GM13976 (cell line): ENCODE measurements at regions not wholly inside any gene's neighbourhood (a gene's known extent, or its start where the extent isn't known, plus 50 kb on each side); places are given as distances from the start of the nearest gene placed in this dataset.

ENCODE experiments used
- DNase-seq: peaks from one replicate; pipeline ENCODE4 v3.0.0; 2012; ENCODE audit warnings: low spot score
- CTCF ChIP-seq: IDR thresholded peaks from 2 replicates; pipeline ENCODE4 v1.5.1; 2012; ENCODE audit warnings: borderline replicate concordance, mild to moderate bottlenecking; ENCODE audit not compliant: insufficient read depth; ENCODE audit errors: extremely low read depth, missing control alignments, control extremely low read depth
- in situ Hi-C: fragments of 300-500 bp; cut with MboI; formaldehyde crosslinking; loops from one replicate; pipeline ENCODE4 v1.12.0; 2022; ENCODE audit warnings: low sequenced_read_pairs, mixed read lengths, inconsistent platforms; ENCODE audit not compliant: unreplicated experiment

DNA sequence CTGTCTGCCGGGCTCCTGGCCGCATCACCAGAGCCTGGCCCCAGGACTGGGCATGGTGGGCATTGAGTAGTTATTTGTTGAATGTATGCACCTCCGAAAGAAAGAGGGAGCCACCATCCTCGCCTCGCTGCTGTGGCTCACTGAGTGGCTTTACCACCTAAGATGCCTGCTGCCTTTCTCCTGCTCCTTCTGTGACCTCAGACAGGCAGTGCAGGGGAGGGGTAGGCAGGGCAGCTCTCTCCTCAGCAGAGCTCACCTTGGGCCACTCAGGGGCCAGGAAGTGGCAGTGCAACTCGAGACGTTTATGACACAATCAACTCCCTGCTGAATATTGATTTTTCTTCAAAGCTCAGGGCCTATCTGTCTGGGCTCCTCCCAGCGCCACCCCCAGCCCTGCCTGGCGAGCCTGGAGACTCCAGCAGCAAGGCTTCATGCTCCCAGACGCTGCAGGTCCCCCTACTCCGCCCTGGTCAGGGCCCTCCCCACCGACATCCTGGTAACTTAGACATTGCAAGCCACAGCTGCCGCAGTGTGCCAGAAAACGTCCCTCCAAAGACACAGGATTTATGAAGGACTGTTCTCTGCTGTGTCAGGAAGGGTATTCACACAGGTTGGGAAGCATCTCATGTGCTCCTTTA lies 84.3 kb upstream of the DIO3 start:
- in situ Hi-C loops = no loop called here
- DNase-seq = no peak
- TF ChIP-seq CTCF = no peak

DNA sequence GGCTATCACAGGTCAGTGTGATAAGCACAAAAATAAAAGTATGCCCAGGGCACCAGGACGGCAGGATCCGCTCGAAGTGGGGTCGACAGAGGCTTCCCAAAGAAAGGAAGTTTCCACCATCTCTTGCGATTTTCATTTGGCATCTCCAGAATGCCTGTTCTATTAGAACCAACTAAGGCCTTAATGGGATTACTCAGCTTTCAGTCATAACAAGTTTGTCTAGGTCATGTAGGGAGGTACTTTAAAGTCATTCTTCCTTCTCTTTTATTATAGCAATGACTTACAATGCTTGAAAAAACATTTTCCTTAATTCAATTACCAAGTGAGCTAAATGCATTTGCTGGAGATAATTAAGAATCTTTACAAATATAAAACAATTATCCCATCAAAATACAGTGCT lies 83.6 kb upstream of the DIO3 start:
- no peak for DNase-seq
- no peak for TF ChIP-seq CTCF
- in situ Hi-C loops = no loop called here

GRCh38 chr14:101478096-101478495 lies 83.2 kb upstream of the DIO3 start:
- no peak for DNase-seq
- in situ Hi-C loops = no loop called here
- no peak for TF ChIP-seq CTCF

DNA sequence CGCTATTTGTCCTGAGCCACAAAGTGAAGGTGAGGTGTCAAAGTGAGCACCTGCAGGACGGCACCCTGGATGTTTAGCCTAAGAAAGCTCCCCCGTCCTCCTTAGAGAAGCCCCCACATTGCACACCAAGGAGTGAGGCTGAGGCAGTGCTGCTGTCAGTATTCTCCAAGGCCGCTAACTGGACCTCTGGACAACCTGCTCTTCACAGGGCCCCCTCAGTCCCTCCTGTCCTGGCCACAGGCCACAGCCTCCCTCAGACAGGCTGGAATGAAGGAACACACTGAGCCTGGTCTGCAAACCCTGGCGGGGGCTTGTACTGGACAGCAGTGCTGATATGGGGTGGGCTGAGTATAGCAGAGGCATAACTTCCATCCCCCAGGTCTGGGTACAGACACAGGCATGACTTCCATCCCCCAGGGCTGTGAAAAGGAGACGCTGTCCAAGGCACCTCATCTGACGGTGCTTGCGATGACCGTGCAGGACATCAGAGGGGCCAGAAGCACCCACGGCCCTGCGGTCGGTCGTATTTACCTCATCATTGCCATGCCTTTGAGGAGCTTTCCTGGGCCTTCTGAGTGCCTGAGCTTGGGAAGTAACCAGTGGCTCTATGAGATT lies 82.4 kb upstream of the DIO3 start:
- DNase-seq = no peak
- in situ Hi-C loops = no loop called here
- no peak for TF ChIP-seq CTCF

DNA sequence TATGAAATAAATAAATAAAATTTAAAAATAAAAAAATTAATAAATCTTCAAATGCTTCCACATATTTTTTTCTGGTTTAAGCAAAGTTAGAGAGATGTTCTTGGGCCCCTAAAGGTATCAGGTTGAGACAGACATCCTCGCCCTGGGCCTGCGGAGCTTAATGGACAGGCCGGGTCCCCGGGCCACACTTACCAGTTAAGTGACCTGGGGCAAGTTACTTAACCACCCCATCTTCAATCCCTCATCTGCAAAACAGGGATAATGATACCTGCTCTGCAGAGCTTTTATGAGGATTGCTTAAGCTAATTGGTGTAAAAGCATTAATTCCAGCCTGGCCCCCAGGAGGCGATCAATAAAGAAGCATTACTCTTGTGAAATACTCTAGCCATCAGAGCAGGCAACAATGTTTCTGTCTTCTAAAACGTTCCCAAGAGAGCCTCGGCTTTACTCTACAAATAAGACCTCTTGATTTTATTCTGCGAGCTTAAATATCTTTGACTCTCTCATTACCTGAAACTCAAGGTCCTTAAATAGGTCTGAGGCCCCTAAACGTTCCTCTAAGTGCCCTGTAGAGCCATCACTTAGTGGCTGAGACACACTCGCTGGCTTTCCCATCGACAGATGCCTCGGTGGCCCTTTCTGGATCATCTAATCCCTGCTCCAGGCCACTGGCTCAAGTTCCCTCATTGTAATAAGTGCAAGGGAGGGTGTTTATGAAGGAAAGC lies 81.1 kb upstream of the DIO3 start:
- no peak for DNase-seq
- in situ Hi-C loops = no loop called here
- no peak for TF ChIP-seq CTCF

GRCh38 chr14:101480747-101481530 lies 80.4 kb upstream of the DIO3 start:
- no peak for DNase-seq
- in situ Hi-C loops = no loop called here
- no peak for TF ChIP-seq CTCF
